ENCODE measurements at regions not wholly inside any gene's neighbourhood (a gene's known extent, or its start where the extent isn't known, plus 50 kb on each side); places are given as distances from the start of the nearest gene placed in this dataset.

DNA sequence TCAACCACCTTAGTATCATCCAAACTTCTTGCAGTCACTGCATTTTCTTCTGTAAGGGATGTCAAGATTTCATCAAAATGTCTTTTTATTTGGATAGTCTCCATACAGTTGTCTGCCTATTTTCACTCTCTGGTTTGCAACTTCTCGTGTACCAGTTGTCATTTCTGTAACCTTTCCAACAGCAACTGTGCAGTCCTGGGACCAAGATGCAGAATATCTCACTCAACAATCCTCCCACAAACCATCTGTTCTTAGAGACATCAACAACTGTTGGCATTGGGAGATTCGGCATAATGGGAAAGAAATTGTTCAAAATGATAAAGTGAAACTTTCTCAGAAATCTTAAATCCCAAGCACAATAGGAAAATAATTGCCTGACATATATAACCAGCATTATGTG lies 933.6 kb upstream of the SLC39A10 start:
- Histone ChIP-seq H3K4me1 (replicated peaks in 1 of 4; ENCODE audit: control insufficient read depth in 3 of 4, insufficient read depth in 4 of 4, low read length in 3 of 4) (no peaks in the 10 kb centered on the region), H3K56ac (replicated peaks; ENCODE audit: insufficient read length, low read depth, low read length) (no peak overlapping the region), H2BK5ac (ENCODE audit: low read depth, low read length) (no peak overlapping the region), H3K79me2 (ENCODE audit: control insufficient read depth in 1 of 2, insufficient read depth in 2 of 2, low read length in 2 of 2) (no peaks in the 10 kb centered on the region), H3K79me1 (ENCODE audit: low read depth, low read length) (no peaks in the 10 kb centered on the region), H3K4ac (replicated peaks; ENCODE audit: insufficient read length, low read depth, low read length) (no peak overlapping the region), H3K23ac (ENCODE audit: insufficient read length) (no peak overlapping the region), H2BK20ac (ENCODE audit: low read length) (no peak overlapping the region), H2AFZ (ENCODE audit: low read length) (no peak overlapping the region), H3K27ac (ENCODE audit: low read depth, low read length) (no peak overlapping the region), H4K8ac (ENCODE audit: extremely low read depth, insufficient read depth, low read length) (no peak overlapping the region), H3K36me3 (ENCODE audit: control insufficient read depth in 2 of 4, insufficient read depth in 4 of 4, low read length in 3 of 4) (no peaks in the 10 kb centered on the region), H3K4me2 (ENCODE audit: insufficient read depth in 1 of 2, low read depth in 2 of 2, low read length in 2 of 2) (no peak overlapping the region), H3K9me3 (ENCODE audit: insufficient read depth in 2 of 2, low read depth in 1 of 2, low read length in 1 of 2) (no peaks in the 10 kb centered on the region), H4K91ac (replicated peaks; ENCODE audit: insufficient read length, low read length) (no peak overlapping the region), H3K23me2 (ENCODE audit: low read depth, low read length) (no peaks in the 10 kb centered on the region), H3K9ac (replicated peaks in 1 of 4; ENCODE audit: extremely low read depth in 1 of 4, low read depth in 3 of 4, low read length in 3 of 4) (no peak overlapping the region), H3K14ac (ENCODE audit: insufficient read length) (no peak overlapping the region), H4K20me1 (replicated peaks in 1 of 2; ENCODE audit: control insufficient read depth in 1 of 2, insufficient read depth in 2 of 2, low read length in 2 of 2) (no peaks in the 10 kb centered on the region), H2AK5ac (ENCODE audit: low read depth, low read length) (no peak overlapping the region), H4K5ac (ENCODE audit: insufficient read length, low read depth, low read length) (no peak overlapping the region), H2BK12ac (ENCODE audit: low read depth, low read length) (no peak overlapping the region), H2BK15ac (ENCODE audit: low read length) (no peak overlapping the region), H3K27me3 (replicated peaks in 1 of 4; ENCODE audit: control insufficient read depth in 3 of 4, extremely low read depth in 1 of 4, insufficient read depth in 3 of 4, low read length in 3 of 4) (no peaks in the 10 kb centered on the region), H3K4me3 (ENCODE audit: extremely low read depth in 1 of 4, insufficient read depth in 2 of 4, low read depth in 3 of 4, low read length in 4 of 4) (no peak overlapping the region), H2BK120ac (replicated peaks; ENCODE audit: low read depth, low read length) (no peak overlapping the region), H3K18ac (ENCODE audit: extremely low read depth, low read length) (no peak overlapping the region)
- FAIRE-seq (no peak), DNase-seq (ENCODE audit: low read depth in 1 of 2, low spot score in 2 of 2) (no peak)
- ChIA-PET POLR2A (ENCODE audit: partially characterized antibody) (no interaction called here), CTCF (ENCODE audit: partially characterized antibody) (no interaction called here)
- WGBS, 2 experiments (ENCODE audit: extremely low coverage in 1 of 2, insufficient coverage in 1 of 2, insufficient read length in 1 of 2, insufficient replicate concordance in 2 of 2, low coverage in 1 of 2, low lambda C conversion rate in 2 of 2, missing lambda C conversion rate in 1 of 2) = 92% methylated on average over 2 of the region's 2 CpGs; no CpG with 5 or more reads in 1 of the 2 experiments
- no peak for TF ChIP-seq CBX8 (IDR thresholded peaks at IDR 0.05; ENCODE audit: borderline replicate concordance, low read depth, low read length)
- TF ChIP-seq CREB1 (IDR thresholded peaks at IDR 0.05) = no peak
- no peak for TF ChIP-seq JUND (IDR thresholded peaks at IDR 0.05; ENCODE audit: low read length)
- no peak for TF ChIP-seq TCF12 (IDR thresholded peaks at IDR 0.05; ENCODE audit: low read depth, low read length)
- no peak for TF ChIP-seq ZNF274 (IDR thresholded peaks at IDR 0.05; ENCODE audit: borderline replicate concordance, extremely low read depth, low read length)
- TF ChIP-seq, protein P1, sequence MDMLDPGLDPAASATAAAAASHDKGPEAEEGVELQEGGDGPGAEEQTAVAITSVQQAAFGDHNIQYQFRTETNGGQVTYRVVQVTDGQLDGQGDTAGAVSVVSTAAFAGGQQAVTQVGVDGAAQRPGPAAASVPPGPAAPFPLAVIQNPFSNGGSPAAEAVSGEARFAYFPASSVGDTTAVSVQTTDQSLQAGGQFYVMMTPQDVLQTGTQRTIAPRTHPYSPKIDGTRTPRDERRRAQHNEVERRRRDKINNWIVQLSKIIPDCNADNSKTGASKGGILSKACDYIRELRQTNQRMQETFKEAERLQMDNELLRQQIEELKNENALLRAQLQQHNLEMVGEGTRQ (IDR thresholded peaks at IDR 0.05; ENCODE audit: low read length) = no peak
- TF ChIP-seq GABPA (IDR thresholded peaks at IDR 0.05; ENCODE audit: borderline replicate concordance, insufficient read depth, low read length) = no peak
- no peak for TF ChIP-seq POU5F1 (IDR thresholded peaks at IDR 0.05; ENCODE audit: low read depth, low read length)
- no peak for TF ChIP-seq RBBP5 (IDR thresholded peaks at IDR 0.05; ENCODE audit: borderline replicate concordance, low read depth, low read length)
- TF ChIP-seq SP4 (IDR thresholded peaks at IDR 0.05; ENCODE audit: low read length) = no peak
- no peak for TF ChIP-seq SIN3A (conservative IDR thresholded peaks at IDR 0.05 in 1 of 2, IDR thresholded peaks at IDR 0.05 in 1 of 2; ENCODE audit: low read depth in 1 of 2, low read length in 2 of 2)
- no peak for TF ChIP-seq HDAC6 (IDR thresholded peaks at IDR 0.05; ENCODE audit: low read depth, low read length)
- TF ChIP-seq HDAC2 (IDR thresholded peaks at IDR 0.05; ENCODE audit: borderline replicate concordance in 1 of 2, low read depth in 2 of 2, low read length in 2 of 2) = no peak
- no peak for TF ChIP-seq SUZ12 (IDR thresholded peaks at IDR 0.05; ENCODE audit: low read length)
- no peak for TF ChIP-seq BACH1 (IDR thresholded peaks at IDR 0.05; ENCODE audit: low read length)
